Medulla oblongata (tissue), 1 donor: ENCODE measurements at regions not wholly inside any gene's neighbourhood (a gene's known extent, or its start where the extent isn't known, plus 50 kb on each side); places are given as distances from the start of the nearest gene placed in this dataset.
"Not testable (repeated sequence)": the region's sequence is repeated elsewhere in the genome, so short reads cannot be mapped to it uniquely, and the experiment has no call there.

Experiments used
- DNase-seq: peaks from one replicate; pipeline ENCODE4 v3.0.0-alpha.2; 2015; ENCODE audit errors: extremely low spot score

DNA sequence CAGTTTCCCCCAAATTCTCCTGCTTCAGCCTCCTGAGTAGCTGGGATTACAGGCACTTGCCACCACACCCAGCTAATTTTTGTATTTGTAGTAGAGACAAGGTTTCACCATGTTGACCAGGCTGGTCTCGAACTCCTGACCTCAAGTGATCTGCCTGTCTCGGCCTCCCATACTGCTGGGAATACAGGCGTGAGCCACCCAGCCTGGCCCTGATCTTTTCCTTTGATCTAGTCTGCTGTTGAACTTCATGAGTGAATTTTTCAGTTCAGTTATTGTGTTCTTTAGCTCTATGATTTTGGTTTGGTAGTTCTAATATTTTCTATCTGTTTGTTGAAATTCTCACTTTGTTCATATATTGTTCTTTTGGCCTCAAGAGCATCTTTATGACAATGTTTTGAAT is 83.4 kb upstream of the RAP2C start:
- not testable (repeated sequence) for DNase-seq

DNA sequence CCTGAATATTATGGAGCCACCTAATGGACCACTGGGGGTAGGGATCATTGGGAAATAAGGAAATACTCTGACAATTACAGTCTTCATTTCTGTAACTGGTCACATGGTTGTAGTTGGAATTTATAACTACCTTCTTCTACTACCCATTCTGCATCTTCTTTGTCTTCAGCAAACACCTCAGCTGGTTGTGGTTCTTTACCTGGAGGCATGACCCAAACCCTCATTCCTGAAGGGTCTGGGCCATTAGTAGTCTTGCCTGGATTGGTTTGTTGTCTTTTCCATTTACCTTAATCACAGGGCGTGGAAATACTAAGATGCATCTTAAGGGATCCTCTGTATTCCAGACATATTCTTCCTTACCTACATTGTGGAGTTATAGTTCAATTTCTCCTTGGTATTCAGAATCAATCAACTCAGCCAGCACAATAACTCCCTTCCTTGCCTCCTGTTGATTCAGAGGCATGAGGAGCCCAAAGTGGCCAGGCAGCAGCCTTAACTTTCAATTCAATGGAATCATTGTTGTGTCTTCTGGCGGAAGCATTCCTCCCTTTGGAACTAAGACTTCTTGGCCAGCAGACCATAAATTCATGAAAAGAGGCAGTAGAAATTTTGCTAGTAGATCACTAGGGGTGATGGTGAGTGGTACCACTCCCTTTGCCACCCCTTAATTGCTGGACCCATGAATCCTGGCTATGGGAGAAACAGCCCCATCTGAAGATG is 75.7 kb upstream of the RAP2C start:
- peak; percentile 2 for DNase-seq

DNA sequence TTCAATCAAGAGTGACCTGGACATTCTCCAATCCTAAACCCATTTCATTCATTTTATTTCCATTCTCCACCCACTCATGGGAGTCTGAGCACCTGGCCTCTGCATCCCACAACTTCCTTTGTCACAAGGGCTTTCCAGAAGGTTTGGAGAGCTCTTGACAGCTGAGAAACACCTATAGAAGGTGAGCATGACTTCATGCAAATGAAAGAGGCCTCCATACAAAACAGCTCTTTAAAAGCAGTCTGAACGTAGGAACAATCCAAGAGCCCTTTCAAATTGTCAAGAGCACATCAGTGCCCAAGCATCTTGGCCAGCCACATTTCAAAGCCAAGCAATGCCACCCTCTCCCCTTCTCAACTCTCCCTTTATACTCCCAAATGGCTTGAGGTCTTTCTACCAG is 74.9 kb upstream of the RAP2C start:
- no peak for DNase-seq

DNA sequence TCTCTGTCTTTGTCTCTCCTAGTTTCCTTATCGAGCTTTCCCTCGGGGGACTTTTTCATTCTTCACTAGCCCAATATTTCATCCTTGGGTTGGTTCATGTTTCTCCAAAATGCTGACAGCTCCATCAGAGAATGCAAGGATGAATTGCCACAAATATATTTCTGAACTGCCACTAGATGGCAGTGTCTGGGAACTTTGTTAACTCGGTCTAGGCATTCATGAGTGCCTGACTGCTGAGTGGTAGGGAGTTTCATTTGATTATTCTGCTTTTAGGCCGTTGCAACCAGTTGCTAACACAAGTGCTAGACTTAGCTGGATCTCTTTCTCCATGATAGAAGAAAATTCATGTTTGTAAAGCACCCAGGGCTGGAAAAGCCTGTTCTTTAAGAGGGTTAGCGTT is 73.5 kb upstream of the RAP2C start:
- peak; percentile 75 for DNase-seq

DNA sequence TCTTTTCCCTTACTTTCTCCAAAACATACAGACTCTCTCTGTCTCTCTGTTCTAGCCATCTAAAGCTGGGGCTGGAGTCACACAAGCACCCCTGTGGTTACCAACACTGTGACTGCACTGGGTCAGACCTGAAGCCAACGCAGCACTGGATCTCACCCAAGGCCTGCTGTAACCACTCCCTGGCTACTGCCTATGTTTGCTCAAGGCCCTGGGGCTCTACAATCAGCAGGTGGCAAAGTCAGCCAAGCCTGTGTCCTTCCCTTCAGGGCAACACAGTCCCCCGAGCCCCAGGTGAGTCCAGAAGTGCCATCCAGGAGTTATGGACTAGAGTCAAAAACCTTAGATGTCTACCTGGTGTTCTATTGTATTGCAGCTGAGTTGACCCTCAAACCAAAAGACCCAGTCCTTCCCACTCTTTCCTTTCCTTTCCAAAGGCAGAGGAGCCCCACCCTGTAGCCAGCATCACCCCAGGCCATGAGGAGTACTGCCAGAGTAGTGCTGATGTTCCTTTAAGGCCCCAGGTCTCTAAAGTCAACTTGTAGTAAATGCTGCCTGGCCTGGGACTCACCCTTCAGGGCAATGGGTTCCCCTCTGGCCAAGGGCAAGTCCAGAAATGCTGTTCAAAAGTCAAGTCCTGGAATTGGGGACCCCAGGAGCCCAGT is 58.8 kb upstream of the RAP2C start:
- no peak for DNase-seq

DNA sequence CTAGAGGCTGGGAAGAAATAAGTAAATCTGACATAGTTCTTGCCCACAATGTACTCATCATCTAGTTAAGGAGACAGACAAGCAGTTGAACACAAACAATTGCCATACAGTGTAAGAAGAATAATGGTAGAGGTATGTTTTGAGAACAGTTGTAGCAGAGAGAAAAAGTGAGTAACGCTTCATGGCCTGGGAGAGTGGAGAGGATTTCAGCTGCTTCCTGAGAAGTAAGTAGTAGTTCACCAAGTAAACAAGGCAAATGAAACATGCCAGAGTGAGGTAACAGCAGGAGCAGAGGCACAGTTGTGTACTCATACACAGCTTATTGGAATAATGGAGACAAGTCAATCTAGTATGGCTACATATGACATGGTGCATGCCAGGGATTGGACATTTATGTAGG is 53.6 kb upstream of the RAP2C start:
- DNase-seq, result no peak

DNA sequence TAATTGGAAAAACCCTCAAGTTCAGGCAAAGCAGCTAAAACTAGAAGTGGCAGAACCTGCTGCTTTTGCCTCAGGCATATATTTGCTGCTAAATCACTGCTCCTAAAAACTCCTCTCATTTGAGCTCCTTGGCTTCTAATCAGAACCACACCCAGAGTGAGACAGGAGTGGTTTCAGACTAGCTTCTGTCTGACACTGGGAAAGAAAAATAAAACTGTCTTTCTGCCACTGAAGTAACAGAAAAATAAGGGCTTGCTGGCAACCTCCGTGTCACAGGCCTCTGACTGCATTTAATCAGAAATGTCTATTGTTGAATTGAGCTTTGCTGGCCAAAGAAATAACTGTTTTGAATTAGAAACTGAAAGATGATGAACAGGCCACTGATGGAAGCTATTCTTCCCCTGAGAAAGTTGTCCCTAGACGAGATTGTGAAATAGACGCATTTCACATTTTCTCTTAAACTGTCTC is 52.1 kb upstream of the RAP2C start:
- no peak for DNase-seq

DNA sequence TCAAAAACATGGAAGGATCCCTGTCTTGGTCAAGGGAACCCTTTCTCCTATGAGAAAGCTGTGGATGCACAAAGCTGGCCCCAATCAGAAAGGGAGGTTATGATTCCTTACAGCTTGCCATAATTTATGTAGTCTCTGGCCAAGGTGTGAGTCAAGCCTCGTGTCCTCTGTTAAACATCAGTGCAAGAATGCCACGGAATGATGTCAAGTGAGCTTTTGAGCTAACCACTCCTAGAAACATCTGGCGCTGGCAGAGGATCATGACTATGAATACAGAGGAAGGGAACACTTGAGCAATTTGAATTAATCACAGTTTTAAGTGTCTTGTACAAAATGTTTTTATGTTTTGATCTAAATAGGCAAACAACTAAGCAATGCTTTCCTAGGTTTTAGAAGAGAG is 51.5 kb upstream of the RAP2C start:
- peak; percentile 4 for DNase-seq

DNA sequence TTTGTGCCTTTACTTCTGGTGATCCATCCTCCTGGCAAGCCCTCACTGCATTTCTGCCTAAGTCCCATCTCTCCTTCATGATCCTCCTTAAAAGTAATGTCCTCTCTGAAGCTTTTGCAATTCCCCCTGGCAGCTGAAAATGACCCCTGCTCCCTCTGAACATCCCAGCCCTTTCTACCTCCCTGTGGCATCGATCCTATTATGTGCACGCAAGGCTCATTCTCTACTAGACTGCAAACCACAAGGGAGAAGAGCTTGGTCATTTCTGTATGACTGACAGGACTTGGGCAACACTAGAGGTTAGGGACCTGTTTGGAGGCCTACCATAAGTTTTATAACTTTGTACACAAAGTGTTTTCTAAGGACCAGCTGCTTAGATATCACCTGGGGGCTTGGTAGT is 50.8 kb upstream of the RAP2C start:
- no peak for DNase-seq
